Caco-2 (cell line): ENCODE measurements at regions not wholly inside any gene's neighbourhood (a gene's known extent, or its start where the extent isn't known, plus 50 kb on each side); places are given as distances from the start of the nearest gene placed in this dataset.

Source experiments
- BruUV-seq: library from RNA; stranded (reverse); fragments of 400-500 nt; replicated peaks from 2 replicates; lab custom pipeline; 2021; lab: Mats Ljungman, UMichigan
- CTCF ChIA-PET: fragments of 300-600 bp; sonication (Branson Sonifier 250); formaldehyde crosslinking; loops from one replicate; lab custom pipeline; 2022; ENCODE audit warnings: antibody characterized with exemption; lab: Charles Lee
- POLR2A ChIA-PET: fragments of 300-600 bp; sonication (Branson Sonifier 250); formaldehyde crosslinking; loops from one replicate; lab custom pipeline; 2022; ENCODE audit warnings: antibody characterized with exemption; lab: Charles Lee
- DNase-seq, 2 experiments: peaks; one replicate each; pipeline versions ENCODE4 v3.0.0 to v3.0.0-alpha.2; 2020 to 2022
- H3K27me3 ChIP-seq: replicated peaks from 2 replicates; pipeline ENCODE4 v1.6.0; 2011; ENCODE audit warnings: low read length; ENCODE audit not compliant: control insufficient read depth, insufficient read depth
- H3K36me3 ChIP-seq: 2 replicates; pipeline ENCODE4 v1.5.1; 2011; ENCODE audit warnings: low read length; ENCODE audit not compliant: control insufficient read depth, insufficient read depth
- H3K4me1 ChIP-seq: fragments of 250-450 bp; sonication (Bioruptor Pico); 2 replicates; pipeline ENCODE4 v1.5.1; 2020; ENCODE audit warnings: mild to moderate bottlenecking
- H3K4me3 ChIP-seq: 2 replicates; pipeline ENCODE4 v1.5.1; 2011; ENCODE audit warnings: low read depth, mild to moderate bottlenecking, control low read depth, low read length
- H3K9me3 ChIP-seq: fragments of 250-450 bp; sonication (Bioruptor Pico); 2 replicates; pipeline ENCODE4 v1.5.1; 2020; ENCODE audit warnings: mild to moderate bottlenecking, moderate library complexity
- H3K27ac Mint-ChIP-seq: one replicate; pipeline ENCODE4 v1.8.0; 2022; ENCODE audit warnings: mixed read lengths; ENCODE audit not compliant: unreplicated experiment
- H3K27me3 Mint-ChIP-seq: one replicate; pipeline ENCODE4 v1.8.0; 2022; ENCODE audit warnings: mixed read lengths; ENCODE audit not compliant: insufficient read depth, unreplicated experiment
- H3K36me3 Mint-ChIP-seq: one replicate; pipeline ENCODE4 v1.8.0; 2022; ENCODE audit warnings: mild to moderate bottlenecking, mixed read lengths; ENCODE audit not compliant: insufficient read depth, unreplicated experiment
- H3K4me1 Mint-ChIP-seq: one replicate; pipeline ENCODE4 v1.8.0; 2022; ENCODE audit warnings: low read depth, mixed read lengths; ENCODE audit not compliant: unreplicated experiment
- H3K4me3 Mint-ChIP-seq: one replicate; pipeline ENCODE4 v1.8.0; 2022; ENCODE audit warnings: mild to moderate bottlenecking, moderate library complexity, mixed read lengths; ENCODE audit not compliant: unreplicated experiment
- H3K9me3 Mint-ChIP-seq: one replicate; pipeline ENCODE4 v1.8.0; 2022; ENCODE audit warnings: mixed read lengths; ENCODE audit not compliant: unreplicated experiment
- intact Hi-C: fragments of 100-400 bp; cut with micrococcal nuclease; formaldehyde crosslinking; loops from one replicate; pipeline ENCODE4 v1.10.0; 2022; ENCODE audit not compliant: unreplicated experiment
- TF ChIP-seq, protein P1 (sequence below), 2 experiments: fragments of 200-600 bp in 1 of 2; IDR thresholded peaks; 1 replicate in 1 of 2; 2 replicates in 1 of 2; pipeline versions ENCODE4 v1.5.1 to v1.8.0; 2011 to 2022; ENCODE audit warnings: antibody characterized with exemption in 1 of 2, control low read depth in 1 of 2, inconsistent platforms in 1 of 2, low read depth in 1 of 2, low read length in 1 of 2, mild to moderate bottlenecking in 1 of 2, moderate library complexity in 1 of 2; ENCODE audit not compliant: insufficient read depth in 1 of 2, severe bottlenecking in 1 of 2, unreplicated experiment in 1 of 2

DNA sequence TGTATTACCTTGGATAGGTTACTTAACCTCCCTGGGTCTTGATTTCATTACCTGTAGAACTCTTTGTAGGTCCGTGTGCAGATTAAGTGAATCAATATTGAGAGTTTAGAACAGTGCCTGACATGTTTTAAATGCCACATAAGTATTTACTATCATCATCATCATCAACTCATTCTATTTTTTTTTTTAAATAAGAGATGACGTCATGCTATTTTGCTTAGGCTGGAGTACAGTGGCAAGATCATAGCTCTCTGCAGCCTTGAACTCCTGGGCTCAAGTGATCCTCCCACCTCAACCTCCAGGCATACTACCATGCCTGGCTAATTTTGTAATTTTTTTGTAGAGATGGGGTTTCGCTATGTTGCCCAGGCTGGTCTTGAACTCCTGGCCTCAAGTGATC is 132.0 kb upstream of the FZD8 start:
- intact Hi-C loops: no loop called here
- Histone ChIP-seq H3K4me3 (no peak overlapping the region), H3K9me3 (peaks cover 7% of the 10 kb centered on the region; the same call in 1 of the 2 replicates), H3K36me3 (no peaks in the 10 kb centered on the region), H3K4me1 (peaks cover 36% of the 10 kb centered on the region), H3K27me3 (no peaks in the 10 kb centered on the region)
- no peak for DNase-seq
- Mint-ChIP-seq H3K27ac (no peak overlapping the region), H3K9me3 (no peaks in the 10 kb centered on the region), H3K27me3 (no peaks in the 10 kb centered on the region), H3K4me3 (no peak overlapping the region), H3K36me3 (no peaks in the 10 kb centered on the region), H3K4me1 (peaks cover 17% of the 10 kb centered on the region)
- BruUV-seq: no TSS peak
- POLR2A ChIA-PET: no interaction called here
- CTCF ChIA-PET: no interaction called here
- TF ChIP-seq, protein P1, sequence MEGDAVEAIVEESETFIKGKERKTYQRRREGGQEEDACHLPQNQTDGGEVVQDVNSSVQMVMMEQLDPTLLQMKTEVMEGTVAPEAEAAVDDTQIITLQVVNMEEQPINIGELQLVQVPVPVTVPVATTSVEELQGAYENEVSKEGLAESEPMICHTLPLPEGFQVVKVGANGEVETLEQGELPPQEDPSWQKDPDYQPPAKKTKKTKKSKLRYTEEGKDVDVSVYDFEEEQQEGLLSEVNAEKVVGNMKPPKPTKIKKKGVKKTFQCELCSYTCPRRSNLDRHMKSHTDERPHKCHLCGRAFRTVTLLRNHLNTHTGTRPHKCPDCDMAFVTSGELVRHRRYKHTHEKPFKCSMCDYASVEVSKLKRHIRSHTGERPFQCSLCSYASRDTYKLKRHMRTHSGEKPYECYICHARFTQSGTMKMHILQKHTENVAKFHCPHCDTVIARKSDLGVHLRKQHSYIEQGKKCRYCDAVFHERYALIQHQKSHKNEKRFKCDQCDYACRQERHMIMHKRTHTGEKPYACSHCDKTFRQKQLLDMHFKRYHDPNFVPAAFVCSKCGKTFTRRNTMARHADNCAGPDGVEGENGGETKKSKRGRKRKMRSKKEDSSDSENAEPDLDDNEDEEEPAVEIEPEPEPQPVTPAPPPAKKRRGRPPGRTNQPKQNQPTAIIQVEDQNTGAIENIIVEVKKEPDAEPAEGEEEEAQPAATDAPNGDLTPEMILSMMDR (IDR thresholded peaks at IDR 0.05; ENCODE audit: insufficient read depth in 1 of 2, low read depth in 1 of 2, low read length in 1 of 2, severe bottlenecking in 1 of 2, unreplicated experiment in 1 of 2): no peak

DNA sequence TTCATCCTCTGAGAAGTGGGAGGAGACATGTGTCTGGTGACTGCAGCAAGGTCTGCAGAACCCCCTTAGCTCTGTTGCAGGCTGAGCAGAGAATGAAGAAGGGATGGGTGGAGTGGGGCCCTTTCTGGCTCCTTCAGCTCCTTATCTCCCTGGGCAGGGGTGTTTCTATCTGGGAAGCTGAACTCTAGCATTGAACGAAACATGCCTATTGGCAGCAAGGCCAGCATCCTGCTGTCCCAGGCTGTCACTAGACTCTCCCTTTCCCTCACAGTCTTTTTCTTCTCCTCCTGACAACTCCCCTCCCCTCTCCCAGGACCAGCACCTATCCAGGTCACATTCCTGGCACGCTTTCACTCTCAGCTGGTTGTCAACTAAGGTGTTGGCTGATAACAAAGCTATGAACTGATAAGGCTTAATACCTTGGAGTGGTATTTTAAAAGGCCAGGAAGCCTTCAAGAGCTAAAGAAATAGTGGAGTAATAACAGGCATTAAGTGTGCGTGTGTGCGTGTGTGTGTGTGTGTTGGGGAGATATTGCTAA is 128.8 kb upstream of the FZD8 start:
- H3K36me3 ChIP-seq: no peaks in the 10 kb centered on the region
- H3K27me3 ChIP-seq: no peaks in the 10 kb centered on the region
- peak; percentile 89 to 94 for DNase-seq
- Mint-ChIP-seq H3K9me3 (no peaks in the 10 kb centered on the region), H3K36me3 (no peaks in the 10 kb centered on the region), H3K27me3 (no peaks in the 10 kb centered on the region), H3K4me1 (peaks cover 35% of the 10 kb centered on the region), H3K4me3 (peak overlapping the region; percentile 22), H3K27ac (no peak overlapping the region)
- no TSS peak for BruUV-seq
- CTCF ChIA-PET: interaction anchor here (0.9 to 1.3 kb wide), 5 partner anchors 10 to 170 kb away, joined by 3 to 15 read pairs (median 4); no protein-coding TSS in a partner anchor
- H3K4me3 ChIP-seq: no peak overlapping the region
- peaks cover 68% of the 10 kb centered on the region for H3K4me1 ChIP-seq
- peaks cover 7% of the 10 kb centered on the region; the same call in 1 of the 2 replicates for H3K9me3 ChIP-seq
- intact Hi-C loops: loop anchor here (1.0 to 2.0 kb wide), 3 partner anchors 9 to 86 kb away; no protein-coding TSS in a partner anchor
- POLR2A ChIA-PET: interaction anchor here (0.5 kb wide), 1 partner anchor 130 kb away, joined by 4 read pairs; no protein-coding TSS in a partner anchor
- TF ChIP-seq, protein P1 (IDR thresholded peaks at IDR 0.05; ENCODE audit: insufficient read depth in 1 of 2, low read depth in 1 of 2, low read length in 1 of 2, severe bottlenecking in 1 of 2, unreplicated experiment in 1 of 2): no peak

DNA sequence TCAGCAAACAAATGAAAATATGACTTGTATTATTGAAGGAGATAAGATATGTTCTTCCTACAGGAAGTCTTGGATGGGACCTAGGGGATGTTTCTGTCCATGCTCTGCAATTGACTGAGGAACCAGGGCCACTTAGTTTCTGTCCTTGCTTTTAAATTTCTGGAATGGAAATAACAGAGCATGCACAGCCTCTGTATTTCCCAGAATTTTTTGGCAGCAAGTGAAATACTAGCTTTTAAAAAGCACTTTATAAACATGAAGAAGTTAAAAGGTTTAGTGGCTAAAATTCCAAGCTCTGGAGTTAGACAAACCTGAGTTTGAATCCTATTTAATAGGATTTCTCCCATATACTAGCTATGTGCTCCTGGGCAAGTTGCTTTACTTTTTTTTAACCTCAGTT is 127.7 kb upstream of the FZD8 start:
- TF ChIP-seq, protein P1 (IDR thresholded peaks at IDR 0.05; ENCODE audit: insufficient read depth in 1 of 2, low read depth in 1 of 2, low read length in 1 of 2, severe bottlenecking in 1 of 2, unreplicated experiment in 1 of 2): no peak
- POLR2A ChIA-PET: no interaction called here
- intact Hi-C loops: loop anchor here (2.0 kb wide), 1 partner anchor 47 kb away; no protein-coding TSS in a partner anchor
- no peaks in the 10 kb centered on the region for H3K27me3 Mint-ChIP-seq
- H3K4me1 ChIP-seq: peaks cover 70% of the 10 kb centered on the region
- H3K4me3 ChIP-seq: no peak overlapping the region
- no peaks in the 10 kb centered on the region for H3K36me3 ChIP-seq
- no peak overlapping the region for H3K27ac Mint-ChIP-seq
- no peaks in the 10 kb centered on the region for H3K9me3 Mint-ChIP-seq
- H3K4me1 Mint-ChIP-seq: peaks cover 42% of the 10 kb centered on the region
- no peak for DNase-seq
- H3K4me3 Mint-ChIP-seq: no peak overlapping the region
- no peaks in the 10 kb centered on the region for H3K27me3 ChIP-seq
- BruUV-seq: no TSS peak
- H3K36me3 Mint-ChIP-seq: no peaks in the 10 kb centered on the region
- H3K9me3 ChIP-seq: peaks cover 7% of the 10 kb centered on the region; the same call in 1 of the 2 replicates
- CTCF ChIA-PET: interaction anchor here (0.6 kb wide), 1 partner anchor 207 kb away, joined by 3 read pairs; no protein-coding TSS in a partner anchor
